IMR-90 (cell line): ENCODE measurements at regions not wholly inside any gene's neighbourhood (a gene's known extent, or its start where the extent isn't known, plus 50 kb on each side); places are given as distances from the start of the nearest gene placed in this dataset.

ENCODE experiments used
- ATAC-seq: fragments of 200-7000 bp; cut with Tn5 transposase; 2 replicates; pipeline ENCODE4 v1.9.1; 2020; ENCODE audit warnings: low read depth, mild to moderate bottlenecking, moderate library complexity
- BruUV-seq: library from RNA; stranded (reverse); fragments of 400-500 nt; replicated peaks from 2 replicates; lab custom pipeline; 2021; lab: Mats Ljungman, UMichigan
- CTCF ChIA-PET: fragments of 300-600 bp; formaldehyde crosslinking; extraction: SDS; loops from one replicate; lab custom pipeline; 2021; ENCODE audit warnings: antibody characterized with exemption; lab: Yijun Ruan, JAX
- POLR2A ChIA-PET: fragments of 300-600 bp; sonication (Branson Sonifier 250); formaldehyde crosslinking; loops from one replicate; lab custom pipeline; 2022; ENCODE audit warnings: antibody characterized with exemption; ENCODE audit not compliant: unreplicated experiment; lab: Charles Lee
- DNase-seq: peaks from one replicate; pipeline ENCODE4 v3.0.0; 2013
- H2AFZ ChIP-seq: replicated peaks from 2 replicates; pipeline ENCODE3; 2013; ENCODE audit warnings: low read length, mild to moderate bottlenecking; ENCODE audit not compliant: poor library complexity
- H2AK5ac ChIP-seq: 2 replicates; pipeline ENCODE4 v1.6.1; 2013; ENCODE audit warnings: low read depth, low read length, inconsistent platforms
- H2AK9ac ChIP-seq: replicated peaks from 2 replicates; pipeline ENCODE3; 2013; ENCODE audit warnings: mild to moderate bottlenecking, low read depth, low read length, moderate library complexity; ENCODE audit not compliant: poor library complexity
- H2BK120ac ChIP-seq: 2 replicates; pipeline ENCODE4 v1.6.1; 2013; ENCODE audit warnings: low read depth, low read length, inconsistent platforms
- H2BK15ac ChIP-seq: 3 replicates; pipeline ENCODE4 v1.6.1; 2013; ENCODE audit warnings: low read depth, low read length, inconsistent platforms
- H2BK20ac ChIP-seq: 2 replicates; pipeline ENCODE4 v1.6.1; 2013; ENCODE audit warnings: low read depth, mild to moderate bottlenecking, inconsistent platforms, low read length, moderate library complexity
- H2BK5ac ChIP-seq: 2 replicates; pipeline ENCODE4 v1.6.1; 2013; ENCODE audit warnings: mild to moderate bottlenecking, low read depth, low read length, inconsistent platforms; ENCODE audit not compliant: poor library complexity, severe bottlenecking
- H3K14ac ChIP-seq: replicated peaks from 2 replicates; pipeline ENCODE4 v1.6.1; 2013; ENCODE audit warnings: low read depth, low read length, inconsistent platforms
- H3K18ac ChIP-seq: 2 replicates; pipeline ENCODE4 v1.6.1; 2013; ENCODE audit warnings: low read depth, low read length, control low read depth
- H3K23ac ChIP-seq: 2 replicates; pipeline ENCODE4 v1.6.1; 2013; ENCODE audit warnings: low read depth, low read length, inconsistent platforms
- H3K27ac ChIP-seq: 2 replicates; pipeline ENCODE4 v1.5.1; 2013; ENCODE audit warnings: mild to moderate bottlenecking, control low read depth, low read length; ENCODE audit not compliant: insufficient read depth
- H3K27me3 ChIP-seq: 2 replicates; pipeline ENCODE4 v1.6.1; 2013; ENCODE audit warnings: low read length; ENCODE audit not compliant: control insufficient read depth, insufficient read depth
- H3K36me3 ChIP-seq: 2 replicates; pipeline ENCODE4 v1.6.1; 2013; ENCODE audit warnings: low read length, mixed read lengths; ENCODE audit not compliant: control insufficient read depth, insufficient read depth
- H3K4ac ChIP-seq: 2 replicates; pipeline ENCODE4 v1.6.1; 2013; ENCODE audit warnings: low read depth, low read length, inconsistent platforms
- H3K4me1 ChIP-seq: 2 replicates; pipeline ENCODE4 v1.6.1; 2013; ENCODE audit warnings: low read length, mixed read lengths; ENCODE audit not compliant: control insufficient read depth, insufficient read depth
- H3K4me2 ChIP-seq: 2 replicates; pipeline ENCODE4 v1.6.1; 2013; ENCODE audit warnings: low read depth, mild to moderate bottlenecking, control low read depth, low read length, moderate library complexity
- H3K4me3 ChIP-seq: 2 replicates; pipeline ENCODE4 v1.5.1; 2013; ENCODE audit warnings: low read depth, mild to moderate bottlenecking, control low read depth, low read length, moderate library complexity; ENCODE audit not compliant: insufficient read depth
- H3K56ac ChIP-seq: 2 replicates; pipeline ENCODE4 v1.6.1; 2013; ENCODE audit warnings: low read length, inconsistent platforms; ENCODE audit not compliant: insufficient read depth; ENCODE audit errors: extremely low read depth
- H3K79me1 ChIP-seq, 2 experiments: 2 replicates each; pipeline ENCODE4 v1.6.1; 2013; ENCODE audit warnings: low read length in 2 of 2, inconsistent platforms in 1 of 2, low read depth in 1 of 2
- H3K9ac ChIP-seq: 2 replicates; pipeline ENCODE4 v1.6.1; 2013; ENCODE audit warnings: low read depth, low read length, control low read depth
- H3K9me1 ChIP-seq: 2 replicates; pipeline ENCODE4 v1.6.1; 2013; ENCODE audit warnings: low read length, inconsistent platforms; ENCODE audit not compliant: insufficient read depth
- H3K9me3 ChIP-seq: 2 replicates; pipeline ENCODE4 v1.6.1; 2013; ENCODE audit warnings: low read length; ENCODE audit not compliant: control insufficient read depth, insufficient read depth
- H4K20me1 ChIP-seq: 2 replicates; pipeline ENCODE4 v1.6.1; 2013; ENCODE audit warnings: low read length, inconsistent platforms; ENCODE audit not compliant: insufficient read depth
- H4K5ac ChIP-seq: 2 replicates; pipeline ENCODE4 v1.6.1; 2013; ENCODE audit warnings: mild to moderate bottlenecking, low read depth, low read length, control low read depth
- H4K8ac ChIP-seq, 2 experiments: 2 replicates each; pipeline ENCODE4 v1.6.1; 2013; ENCODE audit warnings: low read depth in 2 of 2, low read length in 2 of 2, control low read depth in 1 of 2, inconsistent platforms in 1 of 2
- H4K91ac ChIP-seq: 2 replicates; pipeline ENCODE4 v1.6.1; 2013; ENCODE audit warnings: low read depth, low read length, inconsistent platforms; ENCODE audit not compliant: insufficient read depth
- CEBPB ChIP-seq: IDR thresholded peaks from 2 replicates; pipeline ENCODE4 v1.6.1; 2012; ENCODE audit warnings: low read depth, low read length, improper control_type of control experiment
- MAZ ChIP-seq: IDR thresholded peaks from 2 replicates; pipeline ENCODE4 v1.6.1; 2012; ENCODE audit warnings: low read depth, mild to moderate bottlenecking, low read length, improper control_type of control experiment, moderate library complexity, borderline replicate concordance
- MXI1 ChIP-seq: IDR thresholded peaks from 2 replicates; pipeline ENCODE4 v1.6.1; 2012; ENCODE audit warnings: low read depth, mild to moderate bottlenecking, low read length, moderate library complexity, borderline replicate concordance
- WGBS, 2 experiments: methylation state at CpG; one replicate each; pipeline versions ENCODE4 v1.1.5 to v1.1.7; 2013; ENCODE audit warnings: missing lambda C conversion rate in 2 of 2; ENCODE audit not compliant: insufficient read length in 1 of 2; ENCODE audit errors: extremely low coverage in 2 of 2; 5-methylcytosine and 5-hydroxymethylcytosine counted together
- dilution Hi-C: fragments of 300-500 bp; cut with HindIII; formaldehyde crosslinking; loops from one replicate; pipeline ENCODE4 v1.14.3; 2018; ENCODE audit warnings: low sequenced_read_pairs; ENCODE audit not compliant: unreplicated experiment
- in situ Hi-C: fragments of 300-500 bp; cut with MboI; formaldehyde crosslinking; loops from 3 replicates; pipeline ENCODE4 v1.14.3; 2019; ENCODE audit warnings: low sequenced_read_pairs, inconsistent platforms, mixed read lengths
- intact Hi-C: fragments of 100-400 bp; cut with micrococcal nuclease; formaldehyde crosslinking; loops from 2 replicates; pipeline ENCODE4 v1.10.0; 2022
- TF ChIP-seq, protein P1 (sequence below): fragments of 150-350 bp; IDR thresholded peaks from 2 replicates; pipeline ENCODE4 v1.6.1; 2016; ENCODE audit warnings: low read depth, mild to moderate bottlenecking, low read length, moderate library complexity, borderline replicate concordance

DNA sequence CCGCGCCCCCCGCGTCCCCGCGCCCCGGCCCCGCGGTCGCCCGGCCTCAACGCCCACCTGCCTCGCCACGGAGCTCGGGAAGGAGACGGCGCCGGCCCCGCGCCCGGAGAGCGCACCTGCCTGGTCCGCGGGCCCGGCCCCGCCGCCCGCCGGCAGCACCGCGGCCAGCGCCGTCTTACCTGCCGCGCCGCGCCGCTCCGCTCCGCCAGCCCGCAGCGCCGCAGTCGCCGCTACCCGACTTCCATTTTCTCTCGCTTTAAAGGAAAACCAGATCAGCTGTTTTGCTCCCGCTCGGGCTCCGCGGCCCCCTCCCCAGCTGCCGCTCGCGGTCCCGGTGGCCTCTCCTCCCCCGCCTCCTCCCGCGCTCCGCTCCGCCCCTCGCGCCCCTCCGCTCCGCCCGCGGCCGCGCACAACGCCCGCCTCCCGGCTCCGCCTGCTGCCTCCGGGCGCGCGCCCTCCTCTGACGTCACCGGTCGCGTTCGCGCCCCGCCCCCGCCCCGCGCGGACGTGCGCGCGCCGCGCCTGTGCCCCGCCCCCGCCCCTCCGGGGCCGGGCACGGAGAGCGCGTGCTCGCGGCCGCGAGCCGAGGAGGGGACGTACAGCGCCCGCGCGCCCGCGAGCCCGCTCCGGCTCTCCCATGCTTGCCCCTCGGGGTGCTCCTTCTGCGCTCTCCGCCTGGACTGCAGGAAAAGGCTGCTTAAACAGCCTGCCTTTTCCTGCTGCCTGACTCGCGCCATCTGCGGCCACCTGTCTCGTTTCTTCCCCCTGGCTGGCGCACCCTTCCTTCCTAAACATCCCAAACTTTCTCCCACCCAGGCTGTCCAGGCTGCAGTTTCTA lies 159.8 kb upstream of the CHRNA7 start, which contains the start of gene OTUD7A:
TSS of gene OTUD7A (minus strand) at position 346 of the 838 bp plus-strand sequence.
- H3K14ac ChIP-seq = no peak within 1 kb of the TSS
- CTCF ChIA-PET = no interaction called here
- no peak within 1 kb of the TSS for H2BK5ac ChIP-seq
- POLR2A ChIA-PET = no interaction called here
- H3K27me3 ChIP-seq = peaks cover 5% of the 10 kb centered on the region; the same call in 1 of the 2 replicates
- WGBS, 2 experiments = 1% methylated on average over 42 of the region's 122 CpGs; no CpG with 5 or more reads in 1 of the 2 experiments
- peak within 1 kb of the TSS; percentile 93 for H2AFZ ChIP-seq
- H3K9me1 ChIP-seq = no peaks in the 10 kb centered on the region
- H4K8ac ChIP-seq = peak within 1 kb of the TSS in 1 of 2 experiments; percentile 60; a peak in 1 of 4 replicates
- H3K56ac ChIP-seq = no peak within 1 kb of the TSS
- H3K4ac ChIP-seq = no peak within 1 kb of the TSS
- H3K27ac ChIP-seq = no peak within 1 kb of the TSS; the same call in 1 of the 2 replicates
- H3K23ac ChIP-seq = no peak within 1 kb of the TSS
- DNase-seq = peak; percentile 63
- H3K4me2 ChIP-seq = peak within 1 kb of the TSS; percentile 74
- dilution Hi-C loops (no loop called here), in situ Hi-C loops (no loop called here), intact Hi-C loops (no loop called here)
- no peaks in the 10 kb centered on the region for H3K4me1 ChIP-seq
- peak; percentile 98 for ATAC-seq
- H3K79me1 ChIP-seq = no peaks in the 10 kb centered on the region
- H2BK20ac ChIP-seq = no peak within 1 kb of the TSS
- TF ChIP-seq, protein P1, sequence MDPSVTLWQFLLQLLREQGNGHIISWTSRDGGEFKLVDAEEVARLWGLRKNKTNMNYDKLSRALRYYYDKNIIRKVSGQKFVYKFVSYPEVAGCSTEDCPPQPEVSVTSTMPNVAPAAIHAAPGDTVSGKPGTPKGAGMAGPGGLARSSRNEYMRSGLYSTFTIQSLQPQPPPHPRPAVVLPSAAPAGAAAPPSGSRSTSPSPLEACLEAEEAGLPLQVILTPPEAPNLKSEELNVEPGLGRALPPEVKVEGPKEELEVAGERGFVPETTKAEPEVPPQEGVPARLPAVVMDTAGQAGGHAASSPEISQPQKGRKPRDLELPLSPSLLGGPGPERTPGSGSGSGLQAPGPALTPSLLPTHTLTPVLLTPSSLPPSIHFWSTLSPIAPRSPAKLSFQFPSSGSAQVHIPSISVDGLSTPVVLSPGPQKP = no peak
- TF ChIP-seq CEBPB (no peak), MAZ (peak; percentile 60; the same call in 1 of the 2 replicates), MXI1 (no peak)
- no peak within 1 kb of the TSS for H2AK5ac ChIP-seq
- H2BK120ac ChIP-seq = no peak within 1 kb of the TSS
- H3K18ac ChIP-seq = no peak within 1 kb of the TSS
- H3K36me3 ChIP-seq = no peaks in the 10 kb centered on the region
- no peaks in the 10 kb centered on the region for H4K20me1 ChIP-seq
- H2BK15ac ChIP-seq = no peak within 1 kb of the TSS
- no peak within 1 kb of the TSS for H4K5ac ChIP-seq
- no peaks in the 10 kb centered on the region for H3K9me3 ChIP-seq
- H3K9ac ChIP-seq = peak within 1 kb of the TSS; percentile 31; the same call in 1 of the 2 replicates
- no TSS peak for BruUV-seq
- H4K91ac ChIP-seq = no peak within 1 kb of the TSS
- H3K4me3 ChIP-seq = peak within 1 kb of the TSS; percentile 84
- no peak within 1 kb of the TSS for H2AK9ac ChIP-seq
